Spleen (tissue), 7 donors: ENCODE measurements at regions not wholly inside any gene's neighbourhood (a gene's known extent, or its start where the extent isn't known, plus 50 kb on each side); places are given as distances from the start of the nearest gene placed in this dataset.

Source experiments
- CTCF ChIP-seq, 11 experiments: fragments of 200-600 bp in 7 of 11; fragments of 450-650 bp in 4 of 11; sonication (generic) in 4 of 11; IDR thresholded peaks in 8 of 11; conservative IDR thresholded peaks in 3 of 11; 1 replicate in 7 of 11; 2 replicates in 4 of 11; pipeline versions ENCODE4 v1.4.0 to v1.8.0; 2016 to 2021; ENCODE audit warnings: antibody characterized with exemption in 11 of 11, inconsistent platforms in 4 of 11, mild to moderate bottlenecking in 1 of 11
- POLR2A ChIP-seq, 3 donors: fragments of 450-650 bp; IDR thresholded peaks; one replicate each; pipeline ENCODE4 v1.5.1; 2017; ENCODE audit warnings: antibody characterized with exemption in 3 of 3, mild to moderate bottlenecking in 1 of 3
- POLR2AphosphoS5 ChIP-seq, 3 donors: sonication (generic); formaldehyde crosslinking; IDR thresholded peaks; one replicate each; pipeline ENCODE4 v1.5.1; 2017; ENCODE audit warnings: antibody characterized with exemption in 3 of 3
- donor health status: DM: no; HTN: no; CAD: no; lungs with moderate emphysema.
- donor health status: DM: no; HTN: no; CAD: no.
- donor health status: DM: no; HTN: no; CAD: no.

GRCh38 chr19:32197896-32198882 lies 147.2 kb upstream of the ZNF507 start:
- TF ChIP-seq CTCF (IDR thresholded peaks at IDR 0.05 in 8 of 11, conservative IDR thresholded peaks at IDR 0.05 in 3 of 11) (no peak), POLR2A (IDR thresholded peaks at IDR 0.05) (no peak), POLR2AphosphoS5 (IDR thresholded peaks at IDR 0.05) (no peak)
